ENCODE measurements at regions not wholly inside any gene's neighbourhood (a gene's known extent, or its start where the extent isn't known, plus 50 kb on each side); places are given as distances from the start of the nearest gene placed in this dataset.
A peak's percentile ranks its signal among the peaks of the same experiment; 100 is the strongest.

DNA sequence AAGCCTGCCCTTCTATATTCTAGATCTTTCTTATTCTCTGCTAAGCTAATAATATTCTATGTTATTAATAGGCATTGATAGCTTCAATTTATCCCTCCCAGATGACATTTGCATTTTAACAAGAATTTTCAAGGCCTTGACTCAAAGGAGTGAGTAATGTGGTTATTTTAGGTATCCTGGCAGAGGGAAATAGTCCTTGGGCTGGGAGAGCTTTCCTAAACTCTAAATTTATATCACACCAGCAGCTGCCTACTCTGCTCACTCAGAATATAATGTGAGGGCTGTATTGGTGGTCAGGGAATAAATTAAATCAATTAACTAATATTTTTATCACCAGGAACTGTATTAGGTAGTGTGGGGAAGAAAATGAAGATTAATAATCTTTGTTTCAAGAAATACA is 74.8 kb upstream of the ADAM23 start:
- no peak for DNase-seq
- TF ChIP-seq GATA1 (IDR thresholded peaks at IDR 0.05; ENCODE audit: low read depth, low read length) (no peak), POLR2A (IDR thresholded peaks at IDR 0.05; ENCODE audit: low read length) (no peak)

- no peak for DNase-seq
- TF ChIP-seq POLR2A (IDR thresholded peaks at IDR 0.05; ENCODE audit: low read length) (no peak), GATA1 (IDR thresholded peaks at IDR 0.05; ENCODE audit: low read depth, low read length) (no peak)
Measured at GRCh38 chr2:206368933-206369569, 74.3 kb upstream of the ADAM23 start.

- no peak for DNase-seq
- TF ChIP-seq POLR2A (IDR thresholded peaks at IDR 0.05; ENCODE audit: low read length) (no peak), GATA1 (IDR thresholded peaks at IDR 0.05; ENCODE audit: low read depth, low read length) (no peak)
Measured at GRCh38 chr2:206375956-206376355, 67.4 kb upstream of the ADAM23 start.

DNA sequence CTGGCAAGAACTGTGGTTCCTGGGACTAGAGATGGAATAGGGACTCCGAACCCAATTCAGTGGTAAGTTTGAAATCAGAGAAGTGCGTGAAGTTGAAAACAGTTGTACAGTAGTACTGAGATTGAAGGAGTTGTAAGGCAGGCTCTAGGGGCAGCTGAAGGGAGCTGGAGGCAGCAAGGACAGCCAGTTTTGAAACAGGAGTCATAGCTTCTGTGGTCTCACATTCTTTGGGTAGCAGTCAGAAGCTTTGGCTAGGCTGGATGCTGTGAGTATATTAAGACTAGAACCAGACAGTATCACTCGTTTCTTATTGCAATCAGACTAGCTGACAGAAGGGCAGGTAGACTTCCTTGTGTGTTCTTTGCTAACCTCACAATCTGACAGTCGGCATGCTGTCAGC is 64.5 kb upstream of the ADAM23 start:
- TF ChIP-seq GATA1 (IDR thresholded peaks at IDR 0.05; ENCODE audit: low read depth, low read length), result no peak
- TF ChIP-seq POLR2A (IDR thresholded peaks at IDR 0.05; ENCODE audit: low read length), result no peak
- DNase-seq, result no peak

GRCh38 chr2:206379266-206379665 is 64.1 kb upstream of the ADAM23 start:
- TF ChIP-seq POLR2A (IDR thresholded peaks at IDR 0.05; ENCODE audit: low read length), result no peak
- no peak for TF ChIP-seq GATA1 (IDR thresholded peaks at IDR 0.05; ENCODE audit: low read depth, low read length)
- DNase-seq, result no peak

- DNase-seq, result no peak
- no peak for TF ChIP-seq GATA1 (IDR thresholded peaks at IDR 0.05; ENCODE audit: low read depth, low read length)
- TF ChIP-seq POLR2A (IDR thresholded peaks at IDR 0.05; ENCODE audit: low read length), result no peak
Measured at GRCh38 chr2:206379886-206380285, 63.4 kb upstream of the ADAM23 start.

DNA sequence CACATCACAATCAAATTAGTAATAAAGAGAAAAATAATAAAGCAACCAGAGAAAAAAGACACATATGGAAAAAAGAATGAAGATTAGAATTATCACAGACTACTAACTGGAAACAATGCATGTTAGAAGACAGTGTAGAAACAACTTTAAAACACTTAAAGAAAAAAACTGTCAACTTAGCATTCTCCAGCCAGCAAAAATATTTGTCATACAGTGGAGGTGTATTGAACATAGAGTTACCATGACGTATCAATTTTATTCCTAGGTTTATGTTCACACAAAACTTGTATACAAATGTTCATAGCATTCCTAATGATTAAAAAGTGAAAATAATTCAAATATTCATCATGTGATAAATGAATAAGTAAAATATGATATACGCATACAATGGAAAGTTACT is 61.5 kb upstream of the ADAM23 start:
- no peak for DNase-seq
- TF ChIP-seq POLR2A (IDR thresholded peaks at IDR 0.05; ENCODE audit: low read length), result no peak
- no peak for TF ChIP-seq GATA1 (IDR thresholded peaks at IDR 0.05; ENCODE audit: low read depth, low read length)

- no peak for TF ChIP-seq GATA1 (IDR thresholded peaks at IDR 0.05; ENCODE audit: low read depth, low read length)
- no peak for TF ChIP-seq POLR2A (IDR thresholded peaks at IDR 0.05; ENCODE audit: low read length)
- DNase-seq, result no peak
Measured at GRCh38 chr2:206383669-206384068, 59.7 kb upstream of the ADAM23 start.

DNA sequence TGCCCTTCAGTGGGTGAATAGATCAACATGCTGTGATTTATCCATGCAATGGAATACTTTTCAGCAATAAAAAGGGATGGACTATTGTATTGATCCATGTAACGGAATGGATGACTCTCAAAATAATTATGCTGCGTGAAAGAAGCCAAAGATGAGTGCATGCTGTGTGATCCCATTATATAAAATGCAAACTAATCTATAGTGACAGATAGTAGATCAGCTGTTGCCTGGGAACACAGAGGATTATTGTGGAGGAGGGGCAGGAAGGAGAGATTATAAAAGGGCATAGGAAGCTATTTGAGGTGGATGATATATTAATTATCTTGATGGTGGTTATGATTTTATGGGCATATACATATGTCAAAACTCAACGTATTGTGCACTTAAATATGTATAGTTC is 55.5 kb upstream of the ADAM23 start:
- TF ChIP-seq GATA1 (IDR thresholded peaks at IDR 0.05; ENCODE audit: low read depth, low read length) (no peak), POLR2A (IDR thresholded peaks at IDR 0.05; ENCODE audit: low read length) (no peak)
- no peak for DNase-seq

- TF ChIP-seq POLR2A (IDR thresholded peaks at IDR 0.05; ENCODE audit: low read length) (no peak), GATA1 (IDR thresholded peaks at IDR 0.05; ENCODE audit: low read depth, low read length) (no peak)
- DNase-seq, result no peak
Measured at GRCh38 chr2:206388698-206389097, 54.6 kb upstream of the ADAM23 start.

GRCh38 chr2:206389164-206389563 is 54.2 kb upstream of the ADAM23 start:
- DNase-seq, result no peak
- TF ChIP-seq POLR2A (IDR thresholded peaks at IDR 0.05; ENCODE audit: low read length) (no peak), GATA1 (IDR thresholded peaks at IDR 0.05; ENCODE audit: low read depth, low read length) (no peak)

GRCh38 chr2:206390181-206390580 is 53.2 kb upstream of the ADAM23 start:
- no peak for DNase-seq
- no peak for TF ChIP-seq POLR2A (IDR thresholded peaks at IDR 0.05; ENCODE audit: low read length)
- no peak for TF ChIP-seq GATA1 (IDR thresholded peaks at IDR 0.05; ENCODE audit: low read depth, low read length)

GRCh38 chr2:206392118-206392517 is 51.2 kb upstream of the ADAM23 start:
- TF ChIP-seq GATA1 (IDR thresholded peaks at IDR 0.05; ENCODE audit: low read depth, low read length) (no peak), POLR2A (IDR thresholded peaks at IDR 0.05; ENCODE audit: low read length) (no peak)
- DNase-seq, result peak; percentile 26 to 58
